ENCODE measurements at regions not wholly inside any gene's neighbourhood (a gene's known extent, or its start where the extent isn't known, plus 50 kb on each side); places are given as distances from the start of the nearest gene placed in this dataset.

DNA sequence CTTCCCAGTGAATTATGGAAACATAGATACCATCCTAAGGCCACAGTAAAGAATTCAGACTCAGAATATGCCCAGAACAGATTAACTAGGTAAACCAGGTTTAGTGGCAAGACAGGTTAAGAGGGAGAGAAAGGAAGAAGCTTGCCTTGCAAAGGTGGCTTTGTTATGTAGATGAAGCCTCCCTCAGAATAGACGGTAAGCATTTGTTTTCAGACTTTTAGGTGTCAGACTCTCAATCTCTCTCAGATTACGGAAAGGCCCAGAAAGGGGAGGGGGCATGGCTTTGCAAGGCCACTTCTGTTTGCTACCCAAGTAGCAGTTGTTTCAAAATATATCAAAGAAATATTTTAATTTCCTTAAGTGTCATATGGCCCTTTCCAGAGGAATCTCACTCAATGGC is 457.1 kb upstream of the BOD1L1 start:
- Histone ChIP-seq H3K27me3 (ENCODE audit: insufficient read depth, low read length) (no peaks in the 10 kb centered on the region), H3K56ac (ENCODE audit: insufficient read length, low read depth, low read length) (no peak overlapping the region), H3K4ac (ENCODE audit: low read depth, low read length) (no peak overlapping the region), H3K18ac (ENCODE audit: insufficient read length, low read depth, low read length) (no peak overlapping the region), H2BK20ac (ENCODE audit: low read depth, low read length, poor library complexity, severe bottlenecking) (no peak overlapping the region), H3K23ac (ENCODE audit: insufficient read length, low read depth, low read length) (no peak overlapping the region), H2BK120ac (ENCODE audit: low read depth, low read length, poor library complexity, severe bottlenecking) (no peak overlapping the region), H3K23me2 (ENCODE audit: insufficient read length, low read depth, low read length, poor library complexity, severe bottlenecking) (no peaks in the 10 kb centered on the region), H3K27ac (ENCODE audit: insufficient read length, low read depth, low read length) (no peak overlapping the region), H2AK5ac (ENCODE audit: insufficient read length, low read length) (no peak overlapping the region), H3K79me1 (ENCODE audit: insufficient read depth, low read depth, low read length, poor library complexity, severe bottlenecking) (no peaks in the 10 kb centered on the region), H4K5ac (ENCODE audit: insufficient read length, low read depth, low read length) (no peak overlapping the region), H3K4me1 (ENCODE audit: insufficient read depth, low read length) (peaks cover 6% of the 10 kb centered on the region; the same call in 1 of the 2 replicates), H3K9me3 (ENCODE audit: control insufficient read depth, low read depth, low read length) (no peaks in the 10 kb centered on the region), H4K8ac (replicated peaks; ENCODE audit: insufficient read length, low read depth, low read length) (no peak overlapping the region), H3T11ph (ENCODE audit: low read length) (no peak overlapping the region), H4K91ac (ENCODE audit: insufficient read length, low read depth, low read length) (no peak overlapping the region), H2BK12ac (ENCODE audit: insufficient read length, low read depth, low read length) (no peak overlapping the region), H3K79me2 (ENCODE audit: insufficient read depth, low read length) (no peaks in the 10 kb centered on the region), H3K4me2 (ENCODE audit: insufficient read depth, insufficient read length, low read length) (no peak overlapping the region), H2AFZ (ENCODE audit: low read length) (no peak overlapping the region), H3K9ac (ENCODE audit: extremely low read depth, insufficient read length, low read length) (no peak overlapping the region), H4K20me1 (ENCODE audit: control insufficient read depth, insufficient read depth, insufficient read length) (no peaks in the 10 kb centered on the region), H2BK5ac (ENCODE audit: insufficient read length, low read length) (no peak overlapping the region), H2BK15ac (ENCODE audit: low read depth, low read length) (no peak overlapping the region), H3K14ac (ENCODE audit: insufficient read depth, low read length) (no peak overlapping the region)
- Mint-ChIP-seq H3K4me3 (no peak overlapping the region; a peak in 1 of 5 replicates), H3K9me3 (peaks cover 3 to 7% of the 10 kb centered on the region in 2 experiments; a peak in 4 of 5 replicates), H3K27me3 (ENCODE audit: low read depth) (no peaks in the 10 kb centered on the region), H3K27ac (peak overlapping the region in 1 of 3 experiments; percentile 91; a peak in 2 of 7 replicates), H3K36me3 (ENCODE audit: insufficient read depth in 1 of 3, low read depth in 3 of 3) (peaks cover 0 to 8% (median 3%) of the 10 kb centered on the region in 3 experiments; a peak in 4 of 7 replicates), H3K4me1 (peaks cover 20% of the 10 kb centered on the region in 2 experiments)
- DNase-seq = peak; percentile 63
- TF ChIP-seq, protein P1, sequence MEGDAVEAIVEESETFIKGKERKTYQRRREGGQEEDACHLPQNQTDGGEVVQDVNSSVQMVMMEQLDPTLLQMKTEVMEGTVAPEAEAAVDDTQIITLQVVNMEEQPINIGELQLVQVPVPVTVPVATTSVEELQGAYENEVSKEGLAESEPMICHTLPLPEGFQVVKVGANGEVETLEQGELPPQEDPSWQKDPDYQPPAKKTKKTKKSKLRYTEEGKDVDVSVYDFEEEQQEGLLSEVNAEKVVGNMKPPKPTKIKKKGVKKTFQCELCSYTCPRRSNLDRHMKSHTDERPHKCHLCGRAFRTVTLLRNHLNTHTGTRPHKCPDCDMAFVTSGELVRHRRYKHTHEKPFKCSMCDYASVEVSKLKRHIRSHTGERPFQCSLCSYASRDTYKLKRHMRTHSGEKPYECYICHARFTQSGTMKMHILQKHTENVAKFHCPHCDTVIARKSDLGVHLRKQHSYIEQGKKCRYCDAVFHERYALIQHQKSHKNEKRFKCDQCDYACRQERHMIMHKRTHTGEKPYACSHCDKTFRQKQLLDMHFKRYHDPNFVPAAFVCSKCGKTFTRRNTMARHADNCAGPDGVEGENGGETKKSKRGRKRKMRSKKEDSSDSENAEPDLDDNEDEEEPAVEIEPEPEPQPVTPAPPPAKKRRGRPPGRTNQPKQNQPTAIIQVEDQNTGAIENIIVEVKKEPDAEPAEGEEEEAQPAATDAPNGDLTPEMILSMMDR (conservative IDR thresholded peaks at IDR 0.05) = no peak
- no CpG with 5 or more reads among the region's 2 CpGs for WGBS (ENCODE audit: extremely low coverage, insufficient read length, low lambda C conversion rate)

Measured in H9 (cell line).